ENCODE measurements at regions not wholly inside any gene's neighbourhood (a gene's known extent, or its start where the extent isn't known, plus 50 kb on each side); places are given as distances from the start of the nearest gene placed in this dataset.

DNA sequence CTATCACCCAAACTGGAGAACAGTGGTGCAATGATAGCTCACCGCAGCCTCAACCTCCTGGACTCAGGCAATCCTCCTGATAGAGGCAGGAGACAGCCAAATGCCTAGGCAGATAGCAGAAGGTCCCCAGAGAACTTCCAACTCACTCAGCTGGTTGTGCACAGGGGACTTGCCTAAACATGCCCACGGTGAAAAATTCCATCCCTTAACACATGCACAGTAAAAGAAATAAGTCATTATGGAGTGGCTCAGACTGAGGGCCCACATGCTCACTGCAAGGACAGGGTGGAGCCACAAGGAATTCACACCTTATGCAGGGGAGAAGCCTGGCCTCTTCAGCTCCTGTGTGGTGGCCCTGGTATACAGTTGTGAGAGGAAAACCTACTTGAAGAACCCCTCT is 525.8 kb upstream of the ATP2B1 start:
- in situ Hi-C loops (cut with MboI; ENCODE audit: low pct_ligation_motif_present in 1 of 4, low pct_unique_long_range_greater_than_20kb in 1 of 4, low sequenced_read_pairs in 3 of 4) (no loop called here), intact Hi-C loops (cut with DNase I; ENCODE audit: low total_unique reads) (no loop called here)
- H3K27me3 ChIP-seq, result no peaks in the 10 kb centered on the region
- H3K9me3 ChIP-seq, result no peaks in the 10 kb centered on the region
- no peaks in the 10 kb centered on the region for H3K36me3 ChIP-seq
- no peak overlapping the region for H3K4me3 ChIP-seq
- H3K4me1 ChIP-seq, result peaks cover 0 to 4% (median 0%) of the 10 kb centered on the region in 4 donors
- WGBS, 2 donors (ENCODE audit: low coverage in 1 of 2), result 94 to 100% methylated on average over 1 to 2 of the region's 2 CpGs
- TF ChIP-seq POLR2AphosphoS5 (IDR thresholded peaks at IDR 0.05), result no peak
- no peak for TF ChIP-seq POLR2A (IDR thresholded peaks at IDR 0.05)
- no peak for TF ChIP-seq EP300 (IDR thresholded peaks at IDR 0.05; ENCODE audit: low read depth)
- TF ChIP-seq, protein P1, sequence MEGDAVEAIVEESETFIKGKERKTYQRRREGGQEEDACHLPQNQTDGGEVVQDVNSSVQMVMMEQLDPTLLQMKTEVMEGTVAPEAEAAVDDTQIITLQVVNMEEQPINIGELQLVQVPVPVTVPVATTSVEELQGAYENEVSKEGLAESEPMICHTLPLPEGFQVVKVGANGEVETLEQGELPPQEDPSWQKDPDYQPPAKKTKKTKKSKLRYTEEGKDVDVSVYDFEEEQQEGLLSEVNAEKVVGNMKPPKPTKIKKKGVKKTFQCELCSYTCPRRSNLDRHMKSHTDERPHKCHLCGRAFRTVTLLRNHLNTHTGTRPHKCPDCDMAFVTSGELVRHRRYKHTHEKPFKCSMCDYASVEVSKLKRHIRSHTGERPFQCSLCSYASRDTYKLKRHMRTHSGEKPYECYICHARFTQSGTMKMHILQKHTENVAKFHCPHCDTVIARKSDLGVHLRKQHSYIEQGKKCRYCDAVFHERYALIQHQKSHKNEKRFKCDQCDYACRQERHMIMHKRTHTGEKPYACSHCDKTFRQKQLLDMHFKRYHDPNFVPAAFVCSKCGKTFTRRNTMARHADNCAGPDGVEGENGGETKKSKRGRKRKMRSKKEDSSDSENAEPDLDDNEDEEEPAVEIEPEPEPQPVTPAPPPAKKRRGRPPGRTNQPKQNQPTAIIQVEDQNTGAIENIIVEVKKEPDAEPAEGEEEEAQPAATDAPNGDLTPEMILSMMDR (IDR thresholded peaks at IDR 0.05), result no peak
- no peak for DNase-seq
- no peak overlapping the region for H3K27ac ChIP-seq

DNA sequence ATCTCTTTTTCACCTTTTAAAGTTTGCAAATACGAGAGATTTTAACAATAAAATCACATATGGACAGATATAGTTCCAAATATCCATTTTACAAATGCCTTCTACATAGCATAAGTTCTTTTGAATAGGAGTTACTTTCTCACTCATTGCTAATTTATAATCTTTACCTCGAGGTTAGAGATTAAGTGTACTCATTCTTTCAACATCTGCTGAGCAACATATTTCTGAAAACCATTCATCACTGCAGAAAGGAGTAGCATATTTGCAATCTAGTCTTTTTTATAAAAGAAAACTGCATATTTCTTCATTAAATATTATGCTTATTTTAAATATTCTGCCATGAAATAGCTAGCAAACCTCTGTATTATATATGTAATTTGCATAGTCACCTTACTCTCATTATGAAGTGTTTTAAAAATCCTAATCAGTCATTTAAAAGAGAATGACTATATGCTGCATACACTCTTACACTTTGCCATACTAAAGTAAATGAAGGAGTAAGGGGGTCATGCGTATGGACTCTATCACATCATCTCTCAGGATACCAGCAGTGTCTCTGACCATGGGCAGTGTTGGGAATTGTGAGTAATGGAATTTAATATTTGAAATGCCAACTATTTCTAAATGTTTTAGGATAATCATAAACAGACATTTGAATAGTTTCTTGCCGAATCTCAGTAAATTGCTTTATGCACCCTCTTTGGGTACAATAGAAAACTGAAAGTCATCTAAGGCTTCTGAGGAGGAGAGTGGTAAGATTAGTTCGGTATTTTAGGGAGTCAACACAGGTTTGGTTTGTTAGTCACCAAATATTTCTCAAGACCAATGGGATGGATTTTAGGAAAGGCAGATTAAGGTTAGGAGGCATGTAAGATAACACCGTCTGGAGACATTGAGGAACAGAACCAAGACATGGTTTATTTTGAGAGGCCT is 524.8 kb upstream of the ATP2B1 start:
- no peak for DNase-seq
- Histone ChIP-seq H3K4me3 (no peak overlapping the region), H3K4me1 (no peaks in the 10 kb centered on the region), H3K36me3 (no peaks in the 10 kb centered on the region), H3K9me3 (no peaks in the 10 kb centered on the region), H3K27me3 (no peaks in the 10 kb centered on the region), H3K27ac (no peak overlapping the region)
- intact Hi-C loops (cut with DNase I; ENCODE audit: low total_unique reads) (no loop called here), in situ Hi-C loops (cut with MboI; ENCODE audit: low pct_ligation_motif_present in 1 of 4, low pct_unique_long_range_greater_than_20kb in 1 of 4, low sequenced_read_pairs in 3 of 4) (no loop called here)
- WGBS, 2 donors (ENCODE audit: low coverage in 1 of 2), result 81 to 88% methylated on average over 5 to 6 of the region's 6 CpGs
- no peak for TF ChIP-seq POLR2A (IDR thresholded peaks at IDR 0.05)
- TF ChIP-seq, protein P1 (IDR thresholded peaks at IDR 0.05), result no peak
- TF ChIP-seq EP300 (IDR thresholded peaks at IDR 0.05; ENCODE audit: low read depth), result no peak
- TF ChIP-seq POLR2AphosphoS5 (IDR thresholded peaks at IDR 0.05), result no peak

DNA sequence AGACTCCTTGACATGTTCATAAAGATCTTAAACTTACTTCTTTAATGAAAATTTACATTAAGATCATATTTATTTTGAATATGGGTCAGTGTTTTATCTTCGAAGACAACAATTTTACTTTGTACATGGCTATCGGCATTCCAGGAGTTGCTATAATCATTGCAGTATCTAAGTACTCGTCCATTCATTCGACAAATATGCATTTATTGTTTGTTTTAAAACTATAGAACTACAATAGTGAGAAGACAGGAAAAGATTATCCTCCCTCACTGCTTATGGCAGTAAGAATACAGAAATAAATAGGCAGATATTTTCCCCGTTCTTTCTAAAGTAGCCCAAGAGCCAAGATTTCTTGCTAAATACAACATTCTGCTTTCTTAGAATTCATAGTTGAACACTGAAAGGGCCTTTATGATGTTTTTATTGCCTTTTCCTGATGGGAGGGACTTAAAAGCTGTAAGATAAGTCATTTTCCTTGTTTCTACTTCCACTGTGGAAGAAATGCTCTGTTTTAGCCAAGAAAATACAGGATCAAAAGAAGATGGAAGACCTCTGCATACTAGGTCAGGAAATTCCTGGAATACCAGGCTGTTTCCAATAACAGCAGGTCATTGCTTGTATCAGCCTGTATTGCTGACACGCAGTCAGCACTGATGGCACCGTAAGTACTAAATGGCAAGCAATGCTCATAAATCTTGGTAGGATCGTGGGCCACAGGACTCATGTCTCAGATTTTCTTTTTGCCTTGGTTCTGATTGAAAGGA is 521.0 kb upstream of the ATP2B1 start:
- H3K27me3 ChIP-seq, result no peaks in the 10 kb centered on the region
- H3K36me3 ChIP-seq, result no peaks in the 10 kb centered on the region
- H3K9me3 ChIP-seq, result no peaks in the 10 kb centered on the region
- TF ChIP-seq, protein P1 (IDR thresholded peaks at IDR 0.05), result no peak
- TF ChIP-seq POLR2A (IDR thresholded peaks at IDR 0.05), result no peak
- TF ChIP-seq EP300 (IDR thresholded peaks at IDR 0.05; ENCODE audit: low read depth), result no peak
- TF ChIP-seq POLR2AphosphoS5 (IDR thresholded peaks at IDR 0.05), result no peak
- no peak overlapping the region for H3K27ac ChIP-seq
- 71 to 73% methylated on average over 8 of the region's 8 CpGs for WGBS, 2 donors (ENCODE audit: low coverage in 1 of 2)
- intact Hi-C loops (cut with DNase I; ENCODE audit: low total_unique reads), result no loop called here
- no peak for DNase-seq
- H3K4me1 ChIP-seq, result no peaks in the 10 kb centered on the region
- H3K4me3 ChIP-seq, result no peak overlapping the region
- in situ Hi-C loops (cut with MboI; ENCODE audit: low pct_ligation_motif_present in 1 of 4, low pct_unique_long_range_greater_than_20kb in 1 of 4, low sequenced_read_pairs in 3 of 4), result no loop called here

DNA sequence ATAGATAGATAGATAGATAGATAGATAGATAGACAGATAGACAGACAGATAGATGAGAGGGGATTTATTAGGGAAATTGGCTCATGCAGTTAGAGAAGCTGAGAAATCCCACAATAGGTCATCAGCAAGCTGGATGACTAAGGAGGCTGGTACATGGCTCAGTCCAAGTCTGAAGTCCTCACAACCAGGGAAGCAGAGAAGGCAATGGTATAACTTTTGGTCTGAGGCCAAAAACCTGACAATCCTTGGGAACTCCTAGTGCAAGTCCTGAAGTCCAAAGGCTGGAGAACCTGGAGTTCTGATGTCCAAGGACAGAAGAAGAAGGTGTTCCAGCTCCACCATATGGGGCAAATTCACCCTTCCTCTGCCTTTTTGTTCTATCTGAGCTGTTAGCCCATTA is 517.6 kb upstream of the ATP2B1 start:
- DNase-seq, result no peak
- Histone ChIP-seq H3K4me1 (no peaks in the 10 kb centered on the region), H3K27me3 (no peaks in the 10 kb centered on the region), H3K9me3 (no peaks in the 10 kb centered on the region), H3K27ac (no peak overlapping the region), H3K4me3 (no peak overlapping the region), H3K36me3 (no peaks in the 10 kb centered on the region)
- intact Hi-C loops (cut with DNase I; ENCODE audit: low total_unique reads), result no loop called here
- TF ChIP-seq EP300 (IDR thresholded peaks at IDR 0.05; ENCODE audit: low read depth) (no peak), POLR2A (IDR thresholded peaks at IDR 0.05) (no peak), POLR2AphosphoS5 (IDR thresholded peaks at IDR 0.05) (no peak)
- TF ChIP-seq, protein P1 (IDR thresholded peaks at IDR 0.05), result no peak
- in situ Hi-C loops (cut with MboI; ENCODE audit: low pct_ligation_motif_present in 1 of 4, low pct_unique_long_range_greater_than_20kb in 1 of 4, low sequenced_read_pairs in 3 of 4), result no loop called here

Data from transverse colon (tissue), 4 donors.